ENCODE measurements at regions not wholly inside any gene's neighbourhood (a gene's known extent, or its start where the extent isn't known, plus 50 kb on each side); places are given as distances from the start of the nearest gene placed in this dataset.

GRCh38 chr6:84434550-84434949 is 207.1 kb upstream of the CEP162 start (continued):
- TF ChIP-seq, protein P1, sequence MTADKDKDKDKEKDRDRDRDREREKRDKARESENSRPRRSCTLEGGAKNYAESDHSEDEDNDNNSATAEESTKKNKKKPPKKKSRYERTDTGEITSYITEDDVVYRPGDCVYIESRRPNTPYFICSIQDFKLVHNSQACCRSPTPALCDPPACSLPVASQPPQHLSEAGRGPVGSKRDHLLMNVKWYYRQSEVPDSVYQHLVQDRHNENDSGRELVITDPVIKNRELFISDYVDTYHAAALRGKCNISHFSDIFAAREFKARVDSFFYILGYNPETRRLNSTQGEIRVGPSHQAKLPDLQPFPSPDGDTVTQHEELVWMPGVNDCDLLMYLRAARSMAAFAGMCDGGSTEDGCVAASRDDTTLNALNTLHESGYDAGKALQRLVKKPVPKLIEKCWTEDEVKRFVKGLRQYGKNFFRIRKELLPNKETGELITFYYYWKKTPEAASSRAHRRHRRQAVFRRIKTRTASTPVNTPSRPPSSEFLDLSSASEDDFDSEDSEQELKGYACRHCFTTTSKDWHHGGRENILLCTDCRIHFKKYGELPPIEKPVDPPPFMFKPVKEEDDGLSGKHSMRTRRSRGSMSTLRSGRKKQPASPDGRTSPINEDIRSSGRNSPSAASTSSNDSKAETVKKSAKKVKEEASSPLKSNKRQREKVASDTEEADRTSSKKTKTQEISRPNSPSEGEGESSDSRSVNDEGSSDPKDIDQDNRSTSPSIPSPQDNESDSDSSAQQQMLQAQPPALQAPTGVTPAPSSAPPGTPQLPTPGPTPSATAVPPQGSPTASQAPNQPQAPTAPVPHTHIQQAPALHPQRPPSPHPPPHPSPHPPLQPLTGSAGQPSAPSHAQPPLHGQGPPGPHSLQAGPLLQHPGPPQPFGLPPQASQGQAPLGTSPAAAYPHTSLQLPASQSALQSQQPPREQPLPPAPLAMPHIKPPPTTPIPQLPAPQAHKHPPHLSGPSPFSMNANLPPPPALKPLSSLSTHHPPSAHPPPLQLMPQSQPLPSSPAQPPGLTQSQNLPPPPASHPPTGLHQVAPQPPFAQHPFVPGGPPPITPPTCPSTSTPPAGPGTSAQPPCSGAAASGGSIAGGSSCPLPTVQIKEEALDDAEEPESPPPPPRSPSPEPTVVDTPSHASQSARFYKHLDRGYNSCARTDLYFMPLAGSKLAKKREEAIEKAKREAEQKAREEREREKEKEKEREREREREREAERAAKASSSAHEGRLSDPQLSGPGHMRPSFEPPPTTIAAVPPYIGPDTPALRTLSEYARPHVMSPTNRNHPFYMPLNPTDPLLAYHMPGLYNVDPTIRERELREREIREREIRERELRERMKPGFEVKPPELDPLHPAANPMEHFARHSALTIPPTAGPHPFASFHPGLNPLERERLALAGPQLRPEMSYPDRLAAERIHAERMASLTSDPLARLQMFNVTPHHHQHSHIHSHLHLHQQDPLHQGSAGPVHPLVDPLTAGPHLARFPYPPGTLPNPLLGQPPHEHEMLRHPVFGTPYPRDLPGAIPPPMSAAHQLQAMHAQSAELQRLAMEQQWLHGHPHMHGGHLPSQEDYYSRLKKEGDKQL (CRISPR knock-in tag; IDR thresholded peaks at IDR 0.05; ENCODE audit: borderline replicate concordance): no peak
- TF ChIP-seq RAD21 (CRISPR knock-in tag; conservative IDR thresholded peaks at IDR 0.05 in 1 of 2, IDR thresholded peaks at IDR 0.05 in 1 of 2) (no peak), TRIM28 (IDR thresholded peaks at IDR 0.05) (no peak), ZNF124 (CRISPR knock-in tag; IDR thresholded peaks at IDR 0.05) (no peak), IFI16 (CRISPR knock-in tag; IDR thresholded peaks at IDR 0.05) (no peak), CAMTA2 (CRISPR knock-in tag; conservative IDR thresholded peaks at IDR 0.05) (no peak)

DNA sequence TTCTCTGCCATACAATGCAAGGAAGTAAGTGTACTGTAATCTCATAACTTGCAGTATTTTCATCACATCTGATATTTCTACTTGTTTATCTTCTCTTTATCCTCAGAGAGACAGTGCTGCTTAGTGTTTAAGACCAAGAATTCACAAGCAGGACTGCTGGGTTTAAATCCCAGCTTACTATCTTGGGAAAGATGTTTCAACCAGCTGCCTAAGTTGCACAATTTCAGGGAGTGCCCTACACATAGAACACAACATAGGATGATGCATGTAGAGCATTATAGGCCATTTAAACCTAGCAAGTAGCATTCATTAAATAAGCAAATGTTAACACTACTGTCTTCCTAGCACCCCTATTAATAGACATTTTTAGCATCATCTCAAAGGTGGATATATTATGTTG is 205.2 kb upstream of the CEP162 start:
- BruUV-seq (replicated peaks): no TSS peak
- in situ Hi-C loops (cut with MboI): loop anchor here (25.0 kb wide), 1 partner anchor 880 kb away; no protein-coding TSS in a partner anchor
- no peak for TF ChIP-seq ZNF311 (CRISPR knock-in tag; IDR thresholded peaks at IDR 0.05)
- no peak for TF ChIP-seq CSDE1 (IDR thresholded peaks at IDR 0.05)
- no peak for TF ChIP-seq RBM22 (IDR thresholded peaks at IDR 0.05; ENCODE audit: low read depth, low read length, poor library complexity, severe bottlenecking)
- no peak for TF ChIP-seq ZKSCAN3 (CRISPR knock-in tag; IDR thresholded peaks at IDR 0.05)
- no peak for TF ChIP-seq ZNF444 (CRISPR knock-in tag; IDR thresholded peaks at IDR 0.05)

More for the DNA sequence above, 205.2 kb upstream of the CEP162 start:
- Histone ChIP-seq H3K4me2 (ENCODE audit: insufficient read depth, low read length) (no peak overlapping the region), H3K79me2 (ENCODE audit: control insufficient read depth, insufficient read depth, low read length) (no peaks in the 10 kb centered on the region), H3K4me1 (replicated peaks in 1 of 2; ENCODE audit: control insufficient read depth in 2 of 2, insufficient read depth in 2 of 2, low read length in 2 of 2) (no peaks in the 10 kb centered on the region), H3K36me3 (ENCODE audit: control insufficient read depth, insufficient read depth, low read length) (no peaks in the 10 kb centered on the region), H3K27ac (ENCODE audit: extremely low read depth, low read depth, low read length) (no peak overlapping the region), H3K9me1 (ENCODE audit: control insufficient read depth, insufficient read depth, low read length) (no peaks in the 10 kb centered on the region), H3K9ac (ENCODE audit: insufficient read depth in 1 of 2, low read depth in 2 of 2, low read length in 2 of 2) (no peak overlapping the region), H3K4me3 (no peak overlapping the region), H2AFZ (ENCODE audit: low read depth, low read length) (no peak overlapping the region), H3K9me3 (replicated peaks; ENCODE audit: control insufficient read depth, insufficient read depth, low read depth, low read length) (no peaks in the 10 kb centered on the region; the same call in 1 of the 2 replicates), H4K20me1 (replicated peaks; ENCODE audit: control insufficient read depth, insufficient read depth, low read length) (no peaks in the 10 kb centered on the region), H3K27me3 (ENCODE audit: control insufficient read depth in 2 of 2, insufficient read depth in 2 of 2, low read length in 2 of 2) (no peaks in the 10 kb centered on the region; a peak in 1 of 5 replicates)
- ATAC-seq (no peak), FAIRE-seq (no peak), DNase-seq (ENCODE audit: extremely low read depth in 1 of 4, low spot score in 3 of 4) (no peak)
- ChIA-PET POLR2A (interaction anchor here (0.6 kb wide), 1 partner anchor 1240 kb away, joined by 3 read pairs; no protein-coding TSS in a partner anchor), CTCF (ENCODE audit: low intra/inter-chr PET ratio) (no interaction called here)
- intact Hi-C loops (cut with micrococcal nuclease): no loop called here

All from K562 (cell line).